ENCODE measurements at regions not wholly inside any gene's neighbourhood (a gene's known extent, or its start where the extent isn't known, plus 50 kb on each side); places are given as distances from the start of the nearest gene placed in this dataset.

- TF ChIP-seq, protein P1, sequence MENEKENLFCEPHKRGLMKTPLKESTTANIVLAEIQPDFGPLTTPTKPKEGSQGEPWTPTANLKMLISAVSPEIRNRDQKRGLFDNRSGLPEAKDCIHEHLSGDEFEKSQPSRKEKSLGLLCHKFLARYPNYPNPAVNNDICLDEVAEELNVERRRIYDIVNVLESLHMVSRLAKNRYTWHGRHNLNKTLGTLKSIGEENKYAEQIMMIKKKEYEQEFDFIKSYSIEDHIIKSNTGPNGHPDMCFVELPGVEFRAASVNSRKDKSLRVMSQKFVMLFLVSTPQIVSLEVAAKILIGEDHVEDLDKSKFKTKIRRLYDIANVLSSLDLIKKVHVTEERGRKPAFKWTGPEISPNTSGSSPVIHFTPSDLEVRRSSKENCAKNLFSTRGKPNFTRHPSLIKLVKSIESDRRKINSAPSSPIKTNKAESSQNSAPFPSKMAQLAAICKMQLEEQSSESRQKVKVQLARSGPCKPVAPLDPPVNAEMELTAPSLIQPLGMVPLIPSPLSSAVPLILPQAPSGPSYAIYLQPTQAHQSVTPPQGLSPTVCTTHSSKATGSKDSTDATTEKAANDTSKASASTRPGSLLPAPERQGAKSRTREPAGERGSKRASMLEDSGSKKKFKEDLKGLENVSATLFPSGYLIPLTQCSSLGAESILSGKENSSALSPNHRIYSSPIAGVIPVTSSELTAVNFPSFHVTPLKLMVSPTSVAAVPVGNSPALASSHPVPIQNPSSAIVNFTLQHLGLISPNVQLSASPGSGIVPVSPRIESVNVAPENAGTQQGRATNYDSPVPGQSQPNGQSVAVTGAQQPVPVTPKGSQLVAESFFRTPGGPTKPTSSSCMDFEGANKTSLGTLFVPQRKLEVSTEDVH (IDR thresholded peaks at IDR 0.05; ENCODE audit: low read depth, partially characterized antibody), result no peak
- no peak for TF ChIP-seq ZNF41 (CRISPR knock-in tag; conservative IDR thresholded peaks at IDR 0.05)
These were observed 120.7 kb downstream of the ABCC12 start (continued) for GRCh38 chr16:48035142-48035541.

GRCh38 chr16:48030926-48031325, 124.9 kb downstream of the ABCC12 start:
- no peak for DNase-seq (ENCODE audit: extremely low read depth in 1 of 4, low spot score in 3 of 4)
- in situ Hi-C loops (cut with MboI) (no loop called here), intact Hi-C loops (cut with micrococcal nuclease) (no loop called here)
- ChIA-PET POLR2A (no interaction called here), CTCF (ENCODE audit: low intra/inter-chr PET ratio) (no interaction called here)
- Histone ChIP-seq H3K9me1 (ENCODE audit: control insufficient read depth, insufficient read depth, low read length) (no peaks in the 10 kb centered on the region), H3K4me1 (replicated peaks in 1 of 2; ENCODE audit: control insufficient read depth in 2 of 2, insufficient read depth in 2 of 2, low read length in 2 of 2) (no peaks in the 10 kb centered on the region), H3K4me3 (no peak overlapping the region), H3K9me3 (replicated peaks; ENCODE audit: control insufficient read depth, insufficient read depth, low read depth, low read length) (no peaks in the 10 kb centered on the region), H3K36me3 (ENCODE audit: control insufficient read depth, insufficient read depth, low read length) (no peaks in the 10 kb centered on the region), H3K27ac (ENCODE audit: extremely low read depth, low read depth, low read length) (no peak overlapping the region), H3K79me2 (ENCODE audit: control insufficient read depth, insufficient read depth, low read length) (no peaks in the 10 kb centered on the region), H3K9ac (ENCODE audit: insufficient read depth in 1 of 2, low read depth in 2 of 2, low read length in 2 of 2) (no peak overlapping the region), H2AFZ (ENCODE audit: low read depth, low read length) (no peak overlapping the region), H3K27me3 (ENCODE audit: control insufficient read depth in 2 of 2, insufficient read depth in 2 of 2, low read length in 2 of 2) (no peaks in the 10 kb centered on the region), H3K4me2 (ENCODE audit: insufficient read depth, low read length) (no peak overlapping the region), H4K20me1 (replicated peaks; ENCODE audit: control insufficient read depth, insufficient read depth, low read length) (no peaks in the 10 kb centered on the region)
- FAIRE-seq, result no peak
- WGBS (ENCODE audit: insufficient coverage, low coverage, missing lambda C conversion rate), result 1% methylated on average over 6 of the region's 6 CpGs
- no TSS peak for BruUV-seq (replicated peaks)
- TF ChIP-seq CEBPB (tag; IDR thresholded peaks at IDR 0.05) (peak; percentile 44; the same call in 1 of the 2 replicates), GTF2A2 (tag; IDR thresholded peaks at IDR 0.05) (no peak), MXI1 (IDR thresholded peaks at IDR 0.05; ENCODE audit: low read depth, low read length) (no peak), CEBPG (CRISPR knock-in tag; IDR thresholded peaks at IDR 0.05) (no peak), CEBPG (tag; conservative IDR thresholded peaks at IDR 0.05 in 1 of 2, IDR thresholded peaks at IDR 0.05 in 1 of 2) (0 out of 4 replicates have a peak, but pooled peaks of 1 of the 2 experiments have one; percentile 36), SETDB1 (IDR thresholded peaks at IDR 0.05; ENCODE audit: low read length) (no peak)
- no peak for ATAC-seq
